Esophagus muscularis mucosa (tissue), 4 donors: ENCODE measurements at regions not wholly inside any gene's neighbourhood (a gene's known extent, or its start where the extent isn't known, plus 50 kb on each side); places are given as distances from the start of the nearest gene placed in this dataset.

Experiments
- CTCF ChIP-seq, 3 experiments: fragments of 200-600 bp in 2 of 3; fragments of 450-650 bp in 1 of 3; sonication (generic) in 2 of 3; IDR thresholded peaks; one replicate each; pipeline ENCODE4 v1.5.1; 2017 to 2019; ENCODE audit warnings: antibody characterized with exemption in 3 of 3, mild to moderate bottlenecking in 2 of 3, moderate library complexity in 1 of 3
- EP300 ChIP-seq: sonication (generic); formaldehyde crosslinking; IDR thresholded peaks from one replicate; pipeline ENCODE4 v1.6.1; 2017; ENCODE audit warnings: antibody characterized with exemption
- POLR2AphosphoS5 ChIP-seq, 2 donors: sonication (generic); formaldehyde crosslinking; IDR thresholded peaks; one replicate each; pipeline ENCODE4 v1.6.1; 2017; ENCODE audit warnings: antibody characterized with exemption in 2 of 2

DNA sequence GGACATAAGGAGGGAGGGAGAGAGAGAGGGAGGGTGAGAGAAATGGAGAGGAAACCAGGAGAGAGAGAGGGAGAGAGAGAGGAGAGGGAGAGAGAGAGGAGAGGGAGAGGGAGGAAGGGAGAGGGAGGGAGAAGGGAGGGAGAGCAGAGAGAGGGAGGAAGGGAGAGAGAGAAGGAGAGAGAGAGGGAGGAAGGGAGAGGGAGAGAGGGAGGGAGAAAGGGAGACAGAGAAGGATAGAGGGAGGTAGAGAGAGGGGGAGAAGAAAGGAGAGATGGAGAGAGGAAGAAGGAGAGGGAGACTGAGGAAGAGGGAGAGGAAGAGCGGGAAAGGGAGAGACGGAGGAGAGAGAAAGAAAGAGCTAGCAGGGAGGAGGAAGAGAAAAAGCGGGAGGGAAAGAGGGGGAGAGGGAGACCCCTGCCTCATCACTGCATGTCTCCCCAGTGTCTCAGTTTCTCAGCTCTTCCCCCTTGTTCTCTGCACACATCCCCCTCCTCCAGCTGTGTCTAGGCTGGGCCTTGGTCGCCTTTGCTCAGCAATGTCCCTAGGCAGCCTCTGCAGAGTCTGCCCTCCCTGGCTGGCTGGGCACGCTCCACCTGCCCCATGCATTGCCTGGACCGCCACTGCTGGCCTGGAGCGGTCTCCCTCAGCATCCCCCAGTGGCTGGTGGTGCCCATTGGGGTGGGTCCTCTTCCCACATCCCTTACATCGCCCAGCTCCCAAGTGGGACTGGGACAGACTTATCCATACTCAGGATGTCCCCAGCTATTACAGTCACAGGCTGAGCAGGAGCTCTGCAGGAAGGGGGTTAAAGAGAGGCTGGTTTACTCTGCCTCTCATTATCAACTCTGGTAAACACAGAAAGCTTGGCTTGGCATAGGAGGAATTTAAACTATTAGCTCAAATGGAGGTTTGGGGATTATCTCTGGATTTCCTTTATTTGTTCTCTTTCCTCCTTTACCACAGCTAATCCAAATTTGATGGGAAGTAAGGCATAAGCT is 85.7 kb upstream of the APCDD1 start:
- no peak for TF ChIP-seq CTCF (IDR thresholded peaks at IDR 0.05)
- no peak for TF ChIP-seq POLR2AphosphoS5 (IDR thresholded peaks at IDR 0.05)
- no peak for TF ChIP-seq EP300
